Osteoblast (primary cell): ENCODE measurements at regions not wholly inside any gene's neighbourhood (a gene's known extent, or its start where the extent isn't known, plus 50 kb on each side); places are given as distances from the start of the nearest gene placed in this dataset.

Experiments
- DNase-seq: peaks from one replicate; pipeline ENCODE4 v3.0.0; 2011; ENCODE audit warnings: low spot score, mixed read lengths; ENCODE audit not compliant: insufficient read length; ENCODE audit errors: missing footprints
- H2AFZ ChIP-seq: 2 replicates; pipeline ENCODE4 v1.6.0; 2011; ENCODE audit warnings: mild to moderate bottlenecking, low read length
- H3K27ac ChIP-seq: 2 replicates; pipeline ENCODE4 v1.5.1; 2011; ENCODE audit warnings: mild to moderate bottlenecking, low read depth, low read length, moderate library complexity
- H3K27me3 ChIP-seq: 2 replicates; pipeline ENCODE4 v1.6.0; 2012; ENCODE audit warnings: mild to moderate bottlenecking, control low read depth, inconsistent platforms, low read length, moderate library complexity; ENCODE audit not compliant: insufficient read depth
- H3K36me3 ChIP-seq: 2 replicates; pipeline ENCODE4 v1.5.1; 2011; ENCODE audit warnings: mild to moderate bottlenecking, low read length, control low read depth, moderate library complexity; ENCODE audit not compliant: insufficient read depth
- H3K4me1 ChIP-seq: 2 replicates; pipeline ENCODE4 v1.5.1; 2011; ENCODE audit warnings: mild to moderate bottlenecking, low read length, control low read depth, moderate library complexity; ENCODE audit not compliant: insufficient read depth
- H3K4me2 ChIP-seq: 2 replicates; pipeline ENCODE4 v1.6.0; 2011; ENCODE audit warnings: mild to moderate bottlenecking, low read length; ENCODE audit not compliant: insufficient read depth
- H3K4me3 ChIP-seq: fragments of 200-600 bp; sonication (generic); 3 replicates; pipeline ENCODE4 v1.5.1; 2012; ENCODE audit warnings: mild to moderate bottlenecking, low read length, inconsistent platforms; ENCODE audit not compliant: insufficient read depth
- H3K79me2 ChIP-seq: 2 replicates; pipeline ENCODE4 v1.6.0; 2012; ENCODE audit warnings: mild to moderate bottlenecking, low read length, control low read depth, inconsistent platforms; ENCODE audit not compliant: insufficient read depth
- H3K9me3 ChIP-seq: 2 replicates; pipeline ENCODE4 v1.5.1; 2011; ENCODE audit warnings: low read depth, low read length, control low read depth
- H4K20me1 ChIP-seq: 2 replicates; pipeline ENCODE4 v1.6.0; 2012; ENCODE audit warnings: mild to moderate bottlenecking, low read length, control low read depth; ENCODE audit not compliant: insufficient read depth
- CTCF ChIP-seq: IDR thresholded peaks from 2 replicates; pipeline ENCODE4 v1.5.1; 2011; ENCODE audit warnings: mild to moderate bottlenecking, low read depth, low read length, moderate library complexity; ENCODE audit errors: extremely low read depth

GRCh38 chr5:2677689-2678088 lies 73.8 kb downstream of the IRX2 start:
- TF ChIP-seq CTCF, result no peak
- H3K4me3 ChIP-seq, result no peak overlapping the region
- peaks cover 2% of the 10 kb centered on the region for H3K9me3 ChIP-seq
- no peak overlapping the region for H3K27ac ChIP-seq
- no peak overlapping the region for H3K4me2 ChIP-seq
- H3K36me3 ChIP-seq, result no peaks in the 10 kb centered on the region
- no peak for DNase-seq
- H4K20me1 ChIP-seq, result no peaks in the 10 kb centered on the region
- H3K79me2 ChIP-seq, result no peaks in the 10 kb centered on the region
- no peaks in the 10 kb centered on the region for H3K4me1 ChIP-seq
- H3K27me3 ChIP-seq, result no peaks in the 10 kb centered on the region
- no peak overlapping the region for H2AFZ ChIP-seq

DNA sequence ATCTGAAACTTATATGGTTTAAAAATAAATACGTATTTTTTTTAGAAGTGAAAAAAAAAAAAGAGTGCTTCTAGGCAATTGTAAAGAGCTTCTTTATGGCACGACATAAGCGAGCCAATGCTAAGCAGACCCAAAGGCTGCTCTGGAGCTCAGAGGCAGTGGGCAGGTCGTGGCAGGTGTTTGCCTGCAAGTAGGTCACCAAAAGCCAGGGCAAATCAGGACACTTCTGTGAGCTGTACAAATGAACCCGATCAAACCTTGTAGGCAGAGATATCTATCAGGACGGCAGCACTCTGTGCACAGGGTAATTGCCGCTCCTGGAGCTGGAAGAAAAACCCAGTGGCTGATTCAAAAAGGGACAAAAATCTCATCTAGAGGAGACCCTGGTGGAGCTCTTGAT lies 75.9 kb downstream of the IRX2 start:
- no peak for TF ChIP-seq CTCF
- no peaks in the 10 kb centered on the region for H3K36me3 ChIP-seq
- H3K27ac ChIP-seq, result no peak overlapping the region
- H3K79me2 ChIP-seq, result no peaks in the 10 kb centered on the region
- DNase-seq, result no peak
- peaks cover 2% of the 10 kb centered on the region for H3K9me3 ChIP-seq
- no peaks in the 10 kb centered on the region for H4K20me1 ChIP-seq
- no peak overlapping the region for H2AFZ ChIP-seq
- H3K4me3 ChIP-seq, result no peak overlapping the region
- H3K27me3 ChIP-seq, result no peaks in the 10 kb centered on the region
- H3K4me1 ChIP-seq, result no peaks in the 10 kb centered on the region
- no peak overlapping the region for H3K4me2 ChIP-seq

- H3K36me3 ChIP-seq, result no peaks in the 10 kb centered on the region
- H3K79me2 ChIP-seq, result no peaks in the 10 kb centered on the region
- H3K4me2 ChIP-seq, result no peak overlapping the region
- TF ChIP-seq CTCF, result no peak
- no peaks in the 10 kb centered on the region for H3K27me3 ChIP-seq
- H2AFZ ChIP-seq, result no peak overlapping the region
- no peaks in the 10 kb centered on the region for H4K20me1 ChIP-seq
- DNase-seq, result no peak
- no peaks in the 10 kb centered on the region for H3K4me1 ChIP-seq
- no peak overlapping the region for H3K4me3 ChIP-seq
- peaks cover 2% of the 10 kb centered on the region for H3K9me3 ChIP-seq
- H3K27ac ChIP-seq, result no peak overlapping the region
Observed at GRCh38 chr5:2674456-2674855, 77.0 kb downstream of the IRX2 start.

DNA sequence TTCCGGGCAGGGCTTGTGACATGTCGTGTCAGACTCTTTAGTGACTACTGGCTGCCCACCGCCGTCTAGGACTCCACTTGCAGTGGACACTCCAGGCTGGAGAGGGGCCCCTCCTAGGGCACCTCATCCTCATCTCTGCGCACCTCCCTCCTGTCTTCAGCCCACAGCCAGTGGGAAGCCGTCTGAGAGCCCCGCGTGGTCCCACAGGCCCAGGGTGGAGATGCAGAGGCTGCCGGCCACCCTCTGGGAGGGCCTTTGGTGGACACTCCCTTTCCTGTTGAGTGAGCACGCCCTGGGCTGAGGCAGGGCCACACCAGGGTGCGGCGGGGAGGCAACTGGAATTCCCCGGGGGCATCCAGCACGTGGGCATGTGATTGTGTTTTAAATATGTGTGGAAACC lies 80.5 kb downstream of the IRX2 start:
- no peak for DNase-seq
- Histone ChIP-seq H3K79me2 (no peaks in the 10 kb centered on the region), H2AFZ (no peak overlapping the region), H3K27me3 (no peaks in the 10 kb centered on the region), H3K9me3 (peaks cover 6% of the 10 kb centered on the region), H3K36me3 (no peaks in the 10 kb centered on the region), H3K27ac (no peak overlapping the region), H3K4me3 (no peak overlapping the region), H4K20me1 (no peaks in the 10 kb centered on the region), H3K4me2 (no peak overlapping the region), H3K4me1 (no peaks in the 10 kb centered on the region)
- TF ChIP-seq CTCF, result no peak
